ENCODE measurements at regions not wholly inside any gene's neighbourhood (a gene's known extent, or its start where the extent isn't known, plus 50 kb on each side); places are given as distances from the start of the nearest gene placed in this dataset.
"Not testable (repeated sequence)": the region's sequence is repeated elsewhere in the genome, so short reads cannot be mapped to it uniquely, and the experiment has no call there.

GRCh38 chr21:15431053-15431452 lies 298.7 kb upstream of the USP25 start:
- no peak for DNase-seq (ENCODE audit: low read depth in 2 of 2)

- DNase-seq (ENCODE audit: low read depth in 2 of 2): no peak
Measured at GRCh38 chr21:15433091-15433490, 296.7 kb upstream of the USP25 start.

GRCh38 chr21:15434163-15434905 lies 295.4 kb upstream of the USP25 start:
- no peak for DNase-seq (ENCODE audit: low read depth in 2 of 2)

GRCh38 chr21:15436031-15436430 lies 293.8 kb upstream of the USP25 start:
- DNase-seq (ENCODE audit: low read depth in 2 of 2): no peak

- no peak for DNase-seq (ENCODE audit: low read depth in 2 of 2)
Measured at GRCh38 chr21:15437883-15438282, 291.9 kb upstream of the USP25 start.

GRCh38 chr21:15439726-15440125 lies 290.1 kb upstream of the USP25 start:
- no peak for DNase-seq (ENCODE audit: low read depth in 2 of 2)

- DNase-seq (ENCODE audit: low read depth in 2 of 2): no peak
Measured at GRCh38 chr21:15441060-15441493, 288.7 kb upstream of the USP25 start.

- no peak for DNase-seq (ENCODE audit: low read depth in 2 of 2)
Measured at GRCh38 chr21:15441992-15442391, 287.8 kb upstream of the USP25 start.

GRCh38 chr21:15442743-15443469 lies 286.9 kb upstream of the USP25 start:
- no peak for DNase-seq (ENCODE audit: low read depth in 2 of 2)

GRCh38 chr21:15443740-15444117 lies 286.1 kb upstream of the USP25 start:
- no peak for DNase-seq (ENCODE audit: low read depth in 2 of 2)

GRCh38 chr21:15444118-15444960 lies 285.4 kb upstream of the USP25 start:
- DNase-seq (ENCODE audit: low read depth in 2 of 2): no peak

GRCh38 chr21:15445327-15445726 lies 284.5 kb upstream of the USP25 start:
- no peak for DNase-seq (ENCODE audit: low read depth in 2 of 2)

- no peak for DNase-seq (ENCODE audit: low read depth in 2 of 2)
Measured at GRCh38 chr21:15446223-15446622, 283.6 kb upstream of the USP25 start.

GRCh38 chr21:15449556-15449955 lies 280.2 kb upstream of the USP25 start:
- DNase-seq (ENCODE audit: low read depth in 2 of 2): no peak

GRCh38 chr21:15453261-15453660 lies 276.5 kb upstream of the USP25 start:
- no peak for DNase-seq (ENCODE audit: low read depth in 2 of 2)

GRCh38 chr21:15453785-15454184 lies 276.0 kb upstream of the USP25 start:
- DNase-seq (ENCODE audit: low read depth in 2 of 2): not testable (repeated sequence)

- not testable (repeated sequence) for DNase-seq (ENCODE audit: low read depth in 2 of 2)
Measured at GRCh38 chr21:15454931-15455330, 274.9 kb upstream of the USP25 start.

GRCh38 chr21:15455819-15456462 lies 273.8 kb upstream of the USP25 start:
- no peak for DNase-seq (ENCODE audit: low read depth in 2 of 2)

GRCh38 chr21:15457965-15458364 lies 271.8 kb upstream of the USP25 start:
- no peak for DNase-seq (ENCODE audit: low read depth in 2 of 2)

GRCh38 chr21:15462092-15462491 lies 267.7 kb upstream of the USP25 start:
- no peak for DNase-seq (ENCODE audit: low read depth in 2 of 2)

- no peak for DNase-seq (ENCODE audit: low read depth in 2 of 2)
Measured at GRCh38 chr21:15466329-15466728, 263.5 kb upstream of the USP25 start.

- DNase-seq (ENCODE audit: low read depth in 2 of 2): no peak
Measured at GRCh38 chr21:15468368-15468767, 261.4 kb upstream of the USP25 start.
